Activated CD8-positive, alpha-beta T cell treated with anti-CD3 and anti-CD28 coated beads for 36 hours (primary cell): ENCODE measurements at regions not wholly inside any gene's neighbourhood (a gene's known extent, or its start where the extent isn't known, plus 50 kb on each side); places are given as distances from the start of the nearest gene placed in this dataset.

Source experiments
- ATAC-seq: fragments of 200-7000 bp; cut with Tn5 transposase; one replicate; pipeline ENCODE4 v1.10.0; 2021; ENCODE audit warnings: mild to moderate bottlenecking, moderate library complexity
- CTCF ChIA-PET: fragments of 350-600 bp; sonication (Branson Sonifier 250); formaldehyde crosslinking; loops from one replicate; lab custom pipeline; 2021; ENCODE audit warnings: antibody characterized with exemption; lab: Charles Lee
- POLR2A ChIA-PET: fragments of 350-600 bp; sonication (Branson Sonifier 250); formaldehyde crosslinking; loops from one replicate; lab custom pipeline; 2021; ENCODE audit warnings: antibody characterized with exemption; lab: Charles Lee
- DNase-seq: peaks from one replicate; pipeline ENCODE4 v3.0.0-alpha.2; 2020
- H3K27ac Mint-ChIP-seq: one replicate; pipeline ENCODE4 v1.8.0; 2021; ENCODE audit warnings: mild to moderate bottlenecking, mixed read lengths
- H3K27me3 Mint-ChIP-seq: one replicate; pipeline ENCODE4 v1.8.0; 2021; ENCODE audit warnings: mixed read lengths
- H3K36me3 Mint-ChIP-seq: one replicate; pipeline ENCODE4 v1.8.0; 2021; ENCODE audit warnings: low read depth, mixed read lengths
- H3K4me1 Mint-ChIP-seq: one replicate; pipeline ENCODE4 v1.8.0; 2021; ENCODE audit warnings: low read depth, mixed read lengths
- H3K4me3 Mint-ChIP-seq: one replicate; pipeline ENCODE4 v1.8.0; 2021; ENCODE audit warnings: mild to moderate bottlenecking, moderate library complexity, mixed read lengths
- H3K9me3 Mint-ChIP-seq: one replicate; pipeline ENCODE4 v1.8.0; 2021; ENCODE audit warnings: mixed read lengths
- intact Hi-C: fragments of 100-400 bp; cut with micrococcal nuclease; formaldehyde crosslinking; loops from one replicate; pipeline ENCODE4 v1.10.0; 2022
- TF ChIP-seq, protein P1 (sequence below): fragments of 200-600 bp; IDR thresholded peaks from one replicate; pipeline ENCODE4 v1.8.0; 2022; ENCODE audit warnings: antibody characterized with exemption, mild to moderate bottlenecking

GRCh38 chr18:67001052-67001451, 397.2 kb upstream of the CDH19 start:
- TF ChIP-seq, protein P1, sequence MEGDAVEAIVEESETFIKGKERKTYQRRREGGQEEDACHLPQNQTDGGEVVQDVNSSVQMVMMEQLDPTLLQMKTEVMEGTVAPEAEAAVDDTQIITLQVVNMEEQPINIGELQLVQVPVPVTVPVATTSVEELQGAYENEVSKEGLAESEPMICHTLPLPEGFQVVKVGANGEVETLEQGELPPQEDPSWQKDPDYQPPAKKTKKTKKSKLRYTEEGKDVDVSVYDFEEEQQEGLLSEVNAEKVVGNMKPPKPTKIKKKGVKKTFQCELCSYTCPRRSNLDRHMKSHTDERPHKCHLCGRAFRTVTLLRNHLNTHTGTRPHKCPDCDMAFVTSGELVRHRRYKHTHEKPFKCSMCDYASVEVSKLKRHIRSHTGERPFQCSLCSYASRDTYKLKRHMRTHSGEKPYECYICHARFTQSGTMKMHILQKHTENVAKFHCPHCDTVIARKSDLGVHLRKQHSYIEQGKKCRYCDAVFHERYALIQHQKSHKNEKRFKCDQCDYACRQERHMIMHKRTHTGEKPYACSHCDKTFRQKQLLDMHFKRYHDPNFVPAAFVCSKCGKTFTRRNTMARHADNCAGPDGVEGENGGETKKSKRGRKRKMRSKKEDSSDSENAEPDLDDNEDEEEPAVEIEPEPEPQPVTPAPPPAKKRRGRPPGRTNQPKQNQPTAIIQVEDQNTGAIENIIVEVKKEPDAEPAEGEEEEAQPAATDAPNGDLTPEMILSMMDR = no peak
- no peak for DNase-seq
- ChIA-PET POLR2A (no interaction called here), CTCF (no interaction called here)
- ATAC-seq = no peak
- intact Hi-C loops = no loop called here
- Mint-ChIP-seq H3K36me3 (no peaks in the 10 kb centered on the region), H3K9me3 (peaks cover 2% of the 10 kb centered on the region), H3K27me3 (no peaks in the 10 kb centered on the region), H3K4me3 (no peak overlapping the region), H3K4me1 (no peaks in the 10 kb centered on the region), H3K27ac (no peak overlapping the region)

- Mint-ChIP-seq H3K4me1 (no peaks in the 10 kb centered on the region), H3K27me3 (no peaks in the 10 kb centered on the region), H3K4me3 (no peak overlapping the region), H3K27ac (no peak overlapping the region), H3K36me3 (no peaks in the 10 kb centered on the region), H3K9me3 (peaks cover 2% of the 10 kb centered on the region)
- intact Hi-C loops = no loop called here
- TF ChIP-seq, protein P1 = no peak
- CTCF ChIA-PET = no interaction called here
- POLR2A ChIA-PET = no interaction called here
- no peak for DNase-seq
- no peak for ATAC-seq
Measured at GRCh38 chr18:66999003-66999402, 395.1 kb upstream of the CDH19 start.

DNA sequence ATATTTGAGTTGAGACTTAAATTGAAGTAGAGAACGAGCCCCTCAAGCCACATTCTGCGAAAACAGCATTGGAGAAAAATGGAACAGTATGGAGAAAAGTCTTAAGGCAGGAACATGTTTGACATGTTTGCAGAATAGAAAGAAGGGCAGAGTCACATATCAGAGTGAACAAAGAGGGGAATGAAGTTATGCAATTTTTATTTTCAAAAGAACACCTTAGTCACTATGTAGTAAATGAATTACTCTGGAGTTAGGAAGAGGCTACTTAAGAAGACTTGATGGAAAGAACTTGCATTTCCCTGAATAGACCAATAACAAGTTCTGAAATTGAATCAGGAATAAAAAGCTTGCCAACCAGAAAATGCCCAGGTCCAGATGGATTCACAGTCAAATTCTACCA, 391.4 kb upstream of the CDH19 start:
- no peak overlapping the region for H3K4me3 Mint-ChIP-seq
- H3K27ac Mint-ChIP-seq = no peak overlapping the region
- H3K27me3 Mint-ChIP-seq = no peaks in the 10 kb centered on the region
- H3K36me3 Mint-ChIP-seq = no peaks in the 10 kb centered on the region
- peaks cover 2% of the 10 kb centered on the region for H3K9me3 Mint-ChIP-seq
- DNase-seq = no peak
- TF ChIP-seq, protein P1 = no peak
- POLR2A ChIA-PET = no interaction called here
- intact Hi-C loops = no loop called here
- no peaks in the 10 kb centered on the region for H3K4me1 Mint-ChIP-seq
- CTCF ChIA-PET = no interaction called here
- no peak for ATAC-seq

DNA sequence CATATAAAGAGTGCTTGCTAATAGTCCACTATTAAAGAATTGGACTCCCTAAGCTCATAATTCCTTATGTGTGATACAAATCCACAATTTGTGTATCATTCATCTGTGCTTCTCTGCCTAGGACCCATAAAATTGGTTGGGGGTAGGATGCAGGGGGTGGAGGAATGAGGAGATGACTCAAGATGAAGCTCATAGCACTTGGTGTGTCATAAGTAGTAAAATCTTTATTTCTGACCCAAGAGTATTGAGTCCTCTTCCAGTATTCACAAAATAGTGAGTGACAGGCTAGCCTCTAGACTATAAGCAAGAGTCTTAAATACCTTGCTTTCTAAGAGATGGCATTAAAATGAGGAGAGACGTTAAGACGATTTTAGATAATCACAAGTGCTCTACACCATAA, 390.9 kb upstream of the CDH19 start:
- Mint-ChIP-seq H3K4me3 (no peak overlapping the region), H3K27me3 (no peaks in the 10 kb centered on the region), H3K36me3 (no peaks in the 10 kb centered on the region), H3K9me3 (peaks cover 2% of the 10 kb centered on the region), H3K27ac (no peak overlapping the region), H3K4me1 (no peaks in the 10 kb centered on the region)
- DNase-seq (no peak), ATAC-seq (no peak)
- intact Hi-C loops = no loop called here
- ChIA-PET CTCF (no interaction called here), POLR2A (no interaction called here)
- TF ChIP-seq, protein P1 = no peak

GRCh38 chr18:66993492-66993891, 389.6 kb upstream of the CDH19 start:
- POLR2A ChIA-PET = no interaction called here
- no peaks in the 10 kb centered on the region for H3K4me1 Mint-ChIP-seq
- H3K36me3 Mint-ChIP-seq = no peaks in the 10 kb centered on the region
- TF ChIP-seq, protein P1 = no peak
- ATAC-seq = no peak
- CTCF ChIA-PET = no interaction called here
- intact Hi-C loops = no loop called here
- peaks cover 2% of the 10 kb centered on the region for H3K9me3 Mint-ChIP-seq
- H3K27ac Mint-ChIP-seq = no peak overlapping the region
- no peak overlapping the region for H3K4me3 Mint-ChIP-seq
- no peaks in the 10 kb centered on the region for H3K27me3 Mint-ChIP-seq
- no peak for DNase-seq
